ENCODE measurements at regions not wholly inside any gene's neighbourhood (a gene's known extent, or its start where the extent isn't known, plus 50 kb on each side); places are given as distances from the start of the nearest gene placed in this dataset.

DNA sequence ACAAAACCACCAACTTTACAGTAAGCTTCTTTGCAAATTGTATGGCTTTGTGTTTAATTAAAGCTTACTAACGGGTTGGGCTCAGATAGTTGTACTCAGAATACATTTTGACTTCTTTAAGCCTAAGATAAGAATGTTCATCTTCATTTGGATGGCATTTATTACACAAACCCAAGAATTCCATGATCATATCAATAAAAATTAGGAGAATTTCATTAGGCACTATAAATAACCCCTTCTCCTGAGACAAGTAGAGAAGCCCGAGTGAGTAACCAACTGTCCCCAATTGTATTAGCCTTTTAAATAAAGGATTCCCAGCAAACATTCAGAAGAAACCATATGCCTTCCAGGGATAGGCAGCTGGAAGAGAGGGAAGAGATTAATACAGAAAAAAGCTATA lies 504.7 kb downstream of the KCNJ2 start:
- TF ChIP-seq EZH2 (IDR thresholded peaks at IDR 0.05) (no peak), POLR2AphosphoS5 (IDR thresholded peaks at IDR 0.05; ENCODE audit: borderline replicate concordance, low read depth, low read length) (no peak), FOXP2 (optimal IDR thresholded peaks at IDR 0.05; ENCODE audit: control extremely low read depth, extremely low read length, insufficient read depth) (no peak)
